Mesendoderm (in vitro differentiated cells): ENCODE measurements at regions not wholly inside any gene's neighbourhood (a gene's known extent, or its start where the extent isn't known, plus 50 kb on each side); places are given as distances from the start of the nearest gene placed in this dataset.

ENCODE experiments used
- DNase-seq: peaks from one replicate; pipeline ENCODE4 v3.0.0; 2013
- H2AK5ac ChIP-seq: 2 replicates; pipeline ENCODE4 v1.6.1; 2013; ENCODE audit warnings: low read length, inconsistent platforms
- H2BK120ac ChIP-seq: 2 replicates; pipeline ENCODE4 v1.6.1; 2013; ENCODE audit warnings: low read depth, mild to moderate bottlenecking, low read length, moderate library complexity, mixed read lengths
- H2BK15ac ChIP-seq: replicated peaks from 2 replicates; pipeline ENCODE4 v1.6.1; 2013; ENCODE audit warnings: low read depth, mild to moderate bottlenecking, moderate library complexity
- H2BK5ac ChIP-seq: 2 replicates; pipeline ENCODE4 v1.6.1; 2013; ENCODE audit warnings: low read length, inconsistent platforms
- H3K18ac ChIP-seq: 2 replicates; pipeline ENCODE4 v1.6.1; 2013; ENCODE audit warnings: mild to moderate bottlenecking, low read length, mixed read lengths
- H3K23ac ChIP-seq: one replicate; pipeline ENCODE4 v1.6.1; 2013; ENCODE audit warnings: low read length
- H3K27ac ChIP-seq: 2 replicates; pipeline ENCODE4 v1.5.1; 2013; ENCODE audit warnings: low read depth, mild to moderate bottlenecking, inconsistent platforms, low read length, moderate library complexity
- H3K27me3 ChIP-seq: 2 replicates; pipeline ENCODE4 v1.6.1; 2013; ENCODE audit warnings: low read length, control low read depth, mild to moderate bottlenecking, inconsistent platforms; ENCODE audit not compliant: insufficient read depth, poor library complexity
- H3K36me3 ChIP-seq: 2 replicates; pipeline ENCODE4 v1.6.1; 2013; ENCODE audit warnings: low read length, inconsistent platforms; ENCODE audit not compliant: control insufficient read depth, insufficient read depth
- H3K4ac ChIP-seq: one replicate; pipeline ENCODE4 v1.6.1; 2013; ENCODE audit warnings: low read depth, mild to moderate bottlenecking, low read length, moderate library complexity
- H3K4me1 ChIP-seq: 2 replicates; pipeline ENCODE4 v1.6.1; 2013; ENCODE audit warnings: low read depth, low read length, inconsistent platforms; ENCODE audit not compliant: control insufficient read depth
- H3K4me2 ChIP-seq: 2 replicates; pipeline ENCODE4 v1.6.1; 2013; ENCODE audit warnings: low read length
- H3K4me3 ChIP-seq: 2 replicates; pipeline ENCODE4 v1.5.1; 2013; ENCODE audit warnings: mild to moderate bottlenecking, low read length
- H3K56ac ChIP-seq: one replicate; pipeline ENCODE4 v1.6.1; 2013; ENCODE audit warnings: low read length
- H3K79me1 ChIP-seq: 2 replicates; pipeline ENCODE4 v1.6.1; 2013; ENCODE audit warnings: low read length, inconsistent platforms
- H3K79me2 ChIP-seq: 2 replicates; pipeline ENCODE4 v1.6.1; 2013; ENCODE audit warnings: mild to moderate bottlenecking, low read length; ENCODE audit not compliant: control insufficient read depth, insufficient read depth
- H3K9ac ChIP-seq: 2 replicates; pipeline ENCODE4 v1.6.1; 2013; ENCODE audit warnings: low read length, inconsistent platforms
- H4K5ac ChIP-seq: one replicate; pipeline ENCODE4 v1.6.1; 2013; ENCODE audit warnings: low read length
- H4K8ac ChIP-seq: one replicate; pipeline ENCODE4 v1.6.1; 2013; ENCODE audit warnings: low read depth, mild to moderate bottlenecking, control low read depth, low read length, moderate library complexity
- WGBS: extraction: QIAGEN DNeasy Blood & Tissue Kit; methylation state at CpG from one replicate; pipeline ENCODE4 v1.1.7; 2013; ENCODE audit warnings: low lambda C conversion rate, missing lambda C conversion rate; ENCODE audit not compliant: insufficient coverage; ENCODE audit errors: extremely low coverage; 5-methylcytosine and 5-hydroxymethylcytosine counted together

DNA sequence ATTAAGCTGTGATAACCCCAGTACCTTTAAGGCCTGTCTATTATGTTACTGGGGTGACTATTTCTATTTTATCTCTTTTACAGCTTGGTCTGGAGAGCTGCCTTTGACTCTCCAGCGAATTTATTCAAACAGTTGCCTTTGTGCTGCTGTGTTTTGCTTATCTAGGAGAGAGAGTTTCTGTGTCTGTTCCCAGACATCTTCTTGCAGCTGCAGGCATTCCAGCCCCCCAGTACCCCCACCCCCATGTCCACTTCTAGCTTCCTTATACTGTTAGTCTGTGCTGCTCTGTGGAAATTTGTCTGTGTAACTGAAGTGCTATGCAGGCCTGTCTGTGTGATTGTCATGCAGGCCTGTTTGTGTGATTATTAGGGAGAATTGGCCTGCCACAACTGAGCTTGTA, 713.7 kb upstream of the SEMA6D start:
- no peak overlapping the region for H4K8ac ChIP-seq
- no peak overlapping the region for H3K56ac ChIP-seq
- no peak overlapping the region for H3K4me3 ChIP-seq
- no peaks in the 10 kb centered on the region for H3K4me1 ChIP-seq
- no CpG with 5 or more reads among the region's 1 CpG for WGBS
- no peak overlapping the region for H3K23ac ChIP-seq
- no peaks in the 10 kb centered on the region for H3K79me1 ChIP-seq
- H3K4me2 ChIP-seq: no peak overlapping the region
- no peak overlapping the region for H3K9ac ChIP-seq
- no peak overlapping the region for H3K4ac ChIP-seq
- H2BK120ac ChIP-seq: no peak overlapping the region
- H2BK15ac ChIP-seq: no peak overlapping the region
- H2AK5ac ChIP-seq: no peak overlapping the region
- no peak overlapping the region for H2BK5ac ChIP-seq
- no peaks in the 10 kb centered on the region for H3K79me2 ChIP-seq
- H3K27ac ChIP-seq: no peak overlapping the region
- no peaks in the 10 kb centered on the region for H3K27me3 ChIP-seq
- H3K18ac ChIP-seq: no peak overlapping the region
- no peaks in the 10 kb centered on the region for H3K36me3 ChIP-seq
- H4K5ac ChIP-seq: no peak overlapping the region
- DNase-seq: peak; percentile 53

DNA sequence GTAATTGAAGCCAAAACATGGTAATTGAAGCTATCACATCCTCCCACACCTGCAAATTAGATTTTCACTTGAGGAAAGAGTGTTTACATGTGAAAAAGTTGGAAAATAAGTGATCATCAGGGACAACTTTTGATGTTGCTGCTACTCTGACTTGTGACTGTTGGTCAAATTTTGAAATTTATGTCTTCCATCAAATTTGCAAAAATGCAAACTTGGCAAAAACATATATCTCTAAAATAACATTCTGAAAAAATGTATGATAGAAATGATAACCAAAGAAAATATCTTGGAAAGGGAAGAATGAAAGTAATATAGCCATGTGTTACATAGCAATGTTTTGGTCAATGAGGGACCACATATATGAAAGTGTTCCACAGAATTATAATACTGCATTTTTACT, 703.9 kb upstream of the SEMA6D start:
- H2BK120ac ChIP-seq: no peak overlapping the region

DNA sequence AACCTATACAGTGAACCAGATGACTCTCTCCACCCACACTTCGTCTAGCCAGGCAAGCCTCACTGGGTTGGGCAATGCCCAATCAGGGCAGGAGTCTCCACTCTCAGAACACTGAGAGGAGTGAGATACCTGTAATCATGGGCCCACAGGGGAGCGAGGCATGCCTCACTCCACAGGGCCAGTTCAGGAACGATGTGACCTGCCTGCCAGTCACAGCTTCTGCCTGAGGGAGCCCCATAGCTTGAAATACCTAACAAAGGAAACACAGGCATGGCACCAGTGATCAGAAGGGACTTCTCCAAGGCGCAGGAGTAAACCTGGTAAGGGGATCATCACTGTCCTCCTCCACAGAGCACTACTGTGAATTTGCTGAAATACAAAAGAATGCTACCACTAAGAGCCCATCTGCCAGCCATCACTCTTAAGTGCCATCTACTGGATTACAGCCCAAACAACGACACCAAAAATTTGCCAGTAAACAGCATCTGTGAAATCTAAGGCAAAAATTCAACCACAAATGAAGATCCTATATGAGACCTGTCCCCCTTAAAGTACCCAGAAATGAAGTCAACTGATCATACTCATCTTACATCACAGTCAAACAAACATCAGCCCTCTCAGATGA, 689.9 kb upstream of the SEMA6D start:
- H3K4ac ChIP-seq: no peak overlapping the region
- peak; percentile 56 for DNase-seq
- no peaks in the 10 kb centered on the region for H3K79me1 ChIP-seq
- no peaks in the 10 kb centered on the region for H3K27me3 ChIP-seq
- H3K23ac ChIP-seq: no peak overlapping the region
- no peak overlapping the region for H3K4me2 ChIP-seq
- no peak overlapping the region for H4K8ac ChIP-seq
- no peak overlapping the region for H4K5ac ChIP-seq
- H3K4me1 ChIP-seq: no peaks in the 10 kb centered on the region
- H2BK120ac ChIP-seq: no peak overlapping the region
- no peak overlapping the region for H3K56ac ChIP-seq
- H3K4me3 ChIP-seq: no peak overlapping the region
- peak overlapping the region; percentile 6 for H2BK5ac ChIP-seq
- WGBS: no CpG with 5 or more reads among the region's 5 CpGs
- no peak overlapping the region for H2AK5ac ChIP-seq
- no peaks in the 10 kb centered on the region for H3K36me3 ChIP-seq
- H3K27ac ChIP-seq: no peak overlapping the region
- no peak overlapping the region for H2BK15ac ChIP-seq
- no peak overlapping the region for H3K9ac ChIP-seq
- no peaks in the 10 kb centered on the region for H3K79me2 ChIP-seq
- no peak overlapping the region for H3K18ac ChIP-seq

More for the DNA sequence above, 703.9 kb upstream of the SEMA6D start:
- no peaks in the 10 kb centered on the region for H3K27me3 ChIP-seq
- no peak overlapping the region for H3K27ac ChIP-seq
- no peak overlapping the region for H2BK15ac ChIP-seq
- no peak overlapping the region for H2AK5ac ChIP-seq
- H3K79me1 ChIP-seq: no peaks in the 10 kb centered on the region
- H3K56ac ChIP-seq: no peak overlapping the region
- H3K36me3 ChIP-seq: no peaks in the 10 kb centered on the region
- no peak overlapping the region for H3K4ac ChIP-seq
- no peak for DNase-seq
- H3K23ac ChIP-seq: no peak overlapping the region
- H3K4me3 ChIP-seq: no peak overlapping the region
- no peak overlapping the region for H4K8ac ChIP-seq
- no peak overlapping the region for H3K9ac ChIP-seq
- H3K79me2 ChIP-seq: no peaks in the 10 kb centered on the region
- H2BK5ac ChIP-seq: no peak overlapping the region
- H3K18ac ChIP-seq: no peak overlapping the region
- no peak overlapping the region for H4K5ac ChIP-seq
- H3K4me2 ChIP-seq: no peak overlapping the region
- no peaks in the 10 kb centered on the region for H3K4me1 ChIP-seq

DNA sequence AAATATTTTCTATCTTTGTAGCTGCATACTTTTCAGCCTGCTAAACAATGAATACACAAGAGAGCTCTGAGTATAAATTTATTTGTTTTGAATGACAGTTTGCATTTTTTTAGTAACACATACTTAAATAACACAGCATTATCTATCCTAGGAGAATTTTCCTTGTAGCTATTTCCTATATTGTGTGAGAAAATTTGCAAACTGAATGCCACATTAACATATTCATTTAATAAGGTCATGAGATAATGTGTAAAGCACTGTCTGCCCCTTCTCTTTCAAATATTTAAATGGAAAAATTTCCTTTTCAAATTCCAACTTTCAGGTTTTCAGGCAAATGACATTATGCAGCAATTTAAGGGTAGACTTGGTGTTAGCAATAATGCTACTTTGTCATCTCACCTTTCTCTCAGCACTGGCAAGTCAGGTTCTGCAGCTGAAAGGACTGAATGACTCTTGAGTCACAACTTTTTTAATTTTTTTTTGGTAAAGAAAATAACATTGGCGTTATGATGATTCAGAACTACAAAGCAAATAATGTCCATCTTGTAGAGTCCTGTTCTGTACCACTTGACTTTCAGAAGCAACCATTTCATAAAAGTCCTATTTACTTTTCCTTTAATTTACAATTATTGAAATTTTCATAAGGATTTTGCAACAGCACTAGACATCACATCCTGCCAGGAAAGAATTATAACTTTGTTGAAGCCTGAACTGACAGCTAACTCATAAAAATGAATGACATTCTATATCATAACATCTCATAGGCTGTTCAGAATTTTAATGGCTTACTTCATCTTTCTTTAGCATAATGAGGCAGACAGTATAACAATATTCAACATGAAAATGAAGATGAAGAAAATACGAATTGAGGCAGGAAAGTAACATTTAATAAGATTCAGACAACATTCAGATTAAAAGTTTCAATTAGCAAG, 681.6 kb upstream of the SEMA6D start:
- Histone ChIP-seq H3K4me1 (no peaks in the 10 kb centered on the region), H3K23ac (no peak overlapping the region), H3K4me3 (no peak overlapping the region), H3K9ac (no peak overlapping the region), H4K8ac (no peak overlapping the region), H3K79me1 (no peaks in the 10 kb centered on the region), H3K27ac (no peak overlapping the region), H2BK15ac (no peak overlapping the region), H3K36me3 (no peaks in the 10 kb centered on the region), H4K5ac (no peak overlapping the region), H3K27me3 (no peaks in the 10 kb centered on the region), H3K4me2 (no peak overlapping the region), H2AK5ac (no peak overlapping the region), H3K4ac (no peak overlapping the region), H3K79me2 (no peaks in the 10 kb centered on the region), H3K18ac (no peak overlapping the region), H2BK120ac (no peak overlapping the region), H2BK5ac (no peak overlapping the region), H3K56ac (no peak overlapping the region)
- no CpG with 5 or more reads among the region's 2 CpGs for WGBS
- DNase-seq: no peak

DNA sequence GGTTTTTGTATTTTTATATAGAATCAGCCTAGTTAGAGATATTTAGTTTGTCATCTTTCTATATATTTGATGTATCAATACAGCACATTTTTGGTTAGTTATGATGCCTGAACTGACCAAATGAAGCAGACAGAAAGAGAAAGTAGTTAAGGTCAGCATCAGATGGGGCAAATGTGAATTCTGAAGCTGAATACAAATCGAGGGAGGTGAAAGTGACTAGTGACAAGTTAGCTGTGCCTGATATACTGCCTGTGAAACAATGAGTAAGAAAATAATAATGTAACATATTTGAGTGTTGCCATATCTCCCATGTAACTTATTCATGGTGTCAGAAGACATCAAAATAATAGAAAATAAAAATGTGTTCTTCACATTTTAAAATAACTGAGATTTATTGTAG, 680.3 kb upstream of the SEMA6D start:
- no peak overlapping the region for H3K4me2 ChIP-seq
- H2BK5ac ChIP-seq: no peak overlapping the region
- H3K79me2 ChIP-seq: no peaks in the 10 kb centered on the region
- H3K79me1 ChIP-seq: no peaks in the 10 kb centered on the region
- no peak overlapping the region for H3K18ac ChIP-seq
- no peak overlapping the region for H3K4me3 ChIP-seq
- no peak overlapping the region for H2AK5ac ChIP-seq
- H3K23ac ChIP-seq: no peak overlapping the region
- no peak overlapping the region for H3K9ac ChIP-seq
- H4K8ac ChIP-seq: no peak overlapping the region
- DNase-seq: no peak
- H3K4ac ChIP-seq: no peak overlapping the region
- H2BK15ac ChIP-seq: no peak overlapping the region
- no CpG with 5 or more reads among the region's 1 CpG for WGBS
- no peak overlapping the region for H3K56ac ChIP-seq
- H3K27ac ChIP-seq: no peak overlapping the region
- no peak overlapping the region for H2BK120ac ChIP-seq
- no peaks in the 10 kb centered on the region for H3K27me3 ChIP-seq
- H3K36me3 ChIP-seq: no peaks in the 10 kb centered on the region
- H3K4me1 ChIP-seq: no peaks in the 10 kb centered on the region
- no peak overlapping the region for H4K5ac ChIP-seq
